ENCODE measurements at regions not wholly inside any gene's neighbourhood (a gene's known extent, or its start where the extent isn't known, plus 50 kb on each side); places are given as distances from the start of the nearest gene placed in this dataset.

DNA sequence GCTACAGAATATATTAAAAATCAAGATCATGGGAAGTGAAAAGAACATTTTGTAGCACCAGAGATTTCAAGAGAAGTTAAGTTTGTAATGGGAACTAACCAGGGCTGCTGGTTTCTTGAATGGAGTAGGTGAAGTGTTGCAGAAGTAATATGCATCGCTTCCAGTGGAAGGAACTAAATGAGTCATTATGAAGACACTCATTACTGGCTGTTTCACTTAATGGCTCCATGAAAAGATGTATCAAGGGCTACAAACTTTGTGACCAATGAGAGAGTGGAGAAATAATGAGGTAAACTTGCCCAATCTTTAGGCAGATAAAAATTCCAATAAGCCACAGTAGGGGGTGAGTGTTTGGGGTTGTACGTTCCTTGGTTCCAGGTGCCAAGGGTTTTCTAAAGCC, 380.4 kb upstream of the POU3F3 start:
- Histone ChIP-seq H3K36me3 (ENCODE audit: control insufficient read depth in 2 of 2, insufficient read depth in 2 of 2, low read length in 1 of 2) (no peaks in the 10 kb centered on the region), H3K27me3 (ENCODE audit: control insufficient read depth in 2 of 2, insufficient read depth in 1 of 2, low read length in 1 of 2) (no peaks in the 10 kb centered on the region), H3K9me3 (ENCODE audit: control insufficient read depth in 2 of 2, insufficient read depth in 1 of 2, low read length in 1 of 2) (no peaks in the 10 kb centered on the region), H3K4me3 (ENCODE audit: low read length in 2 of 2) (no peak overlapping the region), H3K4me1 (ENCODE audit: control insufficient read depth in 2 of 2, insufficient read depth in 2 of 2, low read length in 2 of 2) (no peaks in the 10 kb centered on the region), H3K27ac (ENCODE audit: low read depth in 1 of 2, low read length in 1 of 2) (no peak overlapping the region)
- 80% methylated on average over 2 of the region's 2 CpGs for WGBS
- no peak for DNase-seq (ENCODE audit: low read depth in 6 of 9, low spot score in 9 of 9)

DNA sequence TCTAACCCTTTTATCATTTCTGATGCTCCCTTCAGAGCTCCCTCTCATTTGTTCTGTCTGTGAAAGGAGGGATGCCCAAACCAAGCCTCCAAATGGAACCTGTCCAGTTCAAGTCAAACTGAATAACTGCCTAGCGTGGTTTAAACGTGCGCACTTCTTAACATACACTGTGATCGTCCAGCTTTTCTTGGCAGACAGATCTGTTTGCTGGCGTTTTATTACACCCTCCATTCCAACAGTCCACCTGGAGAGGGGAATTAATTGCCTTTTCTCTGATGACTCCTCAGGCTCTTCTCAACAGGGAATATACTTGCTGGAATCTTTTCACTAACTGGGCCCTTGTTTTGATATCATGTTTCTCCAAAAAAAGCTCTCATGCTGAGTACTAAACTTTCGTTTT, 379.2 kb upstream of the POU3F3 start:
- Histone ChIP-seq H3K27ac (ENCODE audit: low read depth in 1 of 2, low read length in 1 of 2) (no peak overlapping the region), H3K4me1 (ENCODE audit: control insufficient read depth in 2 of 2, insufficient read depth in 2 of 2, low read length in 2 of 2) (no peaks in the 10 kb centered on the region), H3K4me3 (ENCODE audit: low read length in 2 of 2) (no peak overlapping the region), H3K36me3 (ENCODE audit: control insufficient read depth in 2 of 2, insufficient read depth in 2 of 2, low read length in 1 of 2) (no peaks in the 10 kb centered on the region), H3K27me3 (ENCODE audit: control insufficient read depth in 2 of 2, insufficient read depth in 1 of 2, low read length in 1 of 2) (no peaks in the 10 kb centered on the region), H3K9me3 (ENCODE audit: control insufficient read depth in 2 of 2, insufficient read depth in 1 of 2, low read length in 1 of 2) (no peaks in the 10 kb centered on the region)
- no peak for DNase-seq (ENCODE audit: low read depth in 6 of 9, low spot score in 9 of 9)
- 96% methylated on average over 6 of the region's 6 CpGs for WGBS

DNA sequence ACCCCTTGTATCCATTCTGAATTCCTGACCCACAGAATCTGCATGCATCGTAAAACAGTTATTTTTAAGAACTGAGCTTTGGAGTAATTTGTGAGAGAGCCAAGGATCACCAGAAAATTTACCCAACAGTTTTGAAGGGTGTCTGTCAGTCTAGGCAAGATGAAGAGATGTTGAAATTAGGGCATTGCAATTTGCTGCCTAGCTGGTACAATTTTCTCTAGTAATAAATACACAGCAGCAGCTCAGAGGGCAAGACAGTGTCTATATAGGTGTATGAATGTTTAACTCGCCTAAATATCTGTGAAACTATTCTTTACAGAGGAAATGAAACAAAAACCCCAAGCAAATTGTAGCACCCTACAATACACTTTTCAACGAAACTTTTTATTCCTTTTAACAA, 377.8 kb upstream of the POU3F3 start:
- no peaks in the 10 kb centered on the region for H3K9me3 ChIP-seq (ENCODE audit: control insufficient read depth in 2 of 2, insufficient read depth in 1 of 2, low read length in 1 of 2)
- no peak overlapping the region for H3K27ac ChIP-seq (ENCODE audit: low read depth in 1 of 2, low read length in 1 of 2)
- WGBS: 95% methylated on average over 3 of the region's 3 CpGs
- H3K27me3 ChIP-seq (ENCODE audit: control insufficient read depth in 2 of 2, insufficient read depth in 1 of 2, low read length in 1 of 2): no peaks in the 10 kb centered on the region
- no peaks in the 10 kb centered on the region for H3K36me3 ChIP-seq (ENCODE audit: control insufficient read depth in 2 of 2, insufficient read depth in 2 of 2, low read length in 1 of 2)
- no peaks in the 10 kb centered on the region for H3K4me1 ChIP-seq (ENCODE audit: control insufficient read depth in 2 of 2, insufficient read depth in 2 of 2, low read length in 2 of 2)
- no peak overlapping the region for H3K4me3 ChIP-seq (ENCODE audit: low read length in 2 of 2)
- DNase-seq (ENCODE audit: low read depth in 6 of 9, low spot score in 9 of 9): no peak

DNA sequence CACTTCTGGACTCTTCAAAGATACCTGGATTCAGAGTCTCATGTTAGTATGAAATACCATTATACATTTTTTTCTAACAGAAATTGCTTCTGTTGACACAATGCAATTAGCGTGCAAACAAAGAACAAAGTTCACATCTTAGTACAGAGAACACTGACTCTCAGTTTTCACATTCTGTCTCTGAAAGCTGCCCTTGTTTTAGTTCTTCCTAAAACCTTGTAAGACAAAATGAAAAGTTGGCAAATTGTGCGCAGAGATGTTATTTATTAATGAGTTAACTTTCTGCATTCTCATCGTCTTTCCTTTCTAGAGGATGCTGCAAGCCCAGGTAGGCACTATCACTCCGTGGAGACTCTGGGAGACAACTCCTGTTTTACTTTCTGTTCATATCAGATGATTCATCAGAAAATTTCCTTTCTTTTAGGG, 377.3 kb upstream of the POU3F3 start:
- no peak overlapping the region for H3K27ac ChIP-seq (ENCODE audit: low read depth in 1 of 2, low read length in 1 of 2)
- no peaks in the 10 kb centered on the region for H3K9me3 ChIP-seq (ENCODE audit: control insufficient read depth in 2 of 2, insufficient read depth in 1 of 2, low read length in 1 of 2)
- no peak for DNase-seq (ENCODE audit: low read depth in 6 of 9, low spot score in 9 of 9)
- no peaks in the 10 kb centered on the region for H3K27me3 ChIP-seq (ENCODE audit: control insufficient read depth in 2 of 2, insufficient read depth in 1 of 2, low read length in 1 of 2)
- no peaks in the 10 kb centered on the region for H3K36me3 ChIP-seq (ENCODE audit: control insufficient read depth in 2 of 2, insufficient read depth in 2 of 2, low read length in 1 of 2)
- H3K4me3 ChIP-seq (ENCODE audit: low read length in 2 of 2): no peak overlapping the region
- H3K4me1 ChIP-seq (ENCODE audit: control insufficient read depth in 2 of 2, insufficient read depth in 2 of 2, low read length in 2 of 2): no peaks in the 10 kb centered on the region
- 95% methylated on average over 4 of the region's 4 CpGs for WGBS

DNA sequence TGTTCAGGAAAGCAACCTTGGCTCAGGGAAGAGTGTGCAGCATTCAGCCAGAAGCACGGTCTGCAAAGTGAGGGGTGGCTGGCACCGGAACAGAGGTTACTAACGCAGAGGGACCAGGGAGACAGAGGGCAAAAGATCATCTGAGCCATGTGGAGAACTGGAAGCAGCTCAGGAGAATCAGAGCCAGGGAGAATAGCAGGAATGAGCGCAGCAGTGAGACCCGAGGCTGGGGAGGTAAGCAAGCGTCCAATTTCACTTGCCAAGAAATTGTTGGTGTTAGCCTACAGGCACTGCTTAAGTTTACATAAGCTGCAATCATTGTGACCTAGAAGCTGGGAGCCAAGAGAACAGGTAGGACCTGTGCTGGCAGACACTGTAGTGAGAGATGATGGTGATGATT, 372.6 kb upstream of the POU3F3 start:
- H3K36me3 ChIP-seq (ENCODE audit: control insufficient read depth in 2 of 2, insufficient read depth in 2 of 2, low read length in 1 of 2): no peaks in the 10 kb centered on the region
- no peaks in the 10 kb centered on the region for H3K27me3 ChIP-seq (ENCODE audit: control insufficient read depth in 2 of 2, insufficient read depth in 1 of 2, low read length in 1 of 2)
- WGBS: 97% methylated on average over 6 of the region's 6 CpGs
- DNase-seq (ENCODE audit: low read depth in 6 of 9, low spot score in 9 of 9): no peak
- no peaks in the 10 kb centered on the region for H3K9me3 ChIP-seq (ENCODE audit: control insufficient read depth in 2 of 2, insufficient read depth in 1 of 2, low read length in 1 of 2)
- no peak overlapping the region for H3K4me3 ChIP-seq (ENCODE audit: low read length in 2 of 2)
- H3K4me1 ChIP-seq (ENCODE audit: control insufficient read depth in 2 of 2, insufficient read depth in 2 of 2, low read length in 2 of 2): no peaks in the 10 kb centered on the region
- no peak overlapping the region for H3K27ac ChIP-seq (ENCODE audit: low read depth in 1 of 2, low read length in 1 of 2)

DNA sequence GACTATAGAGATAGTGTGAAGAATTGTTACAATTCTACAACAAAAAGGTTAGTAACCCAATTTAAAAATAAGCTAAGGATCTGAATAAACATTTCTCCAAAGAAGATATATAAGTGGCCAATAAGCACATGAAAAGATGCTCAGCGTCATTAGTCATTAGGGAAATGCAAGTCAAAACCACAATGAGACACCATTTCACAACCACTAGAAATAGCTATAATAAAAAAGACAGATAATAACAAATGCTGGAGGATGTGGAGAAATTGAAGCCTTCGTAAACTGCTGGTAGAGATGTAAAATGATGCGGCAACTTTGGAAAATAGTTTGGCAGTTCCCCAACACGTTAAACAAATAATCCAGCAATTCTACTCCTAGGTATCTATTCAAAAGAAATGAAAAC, 366.5 kb upstream of the POU3F3 start:
- WGBS: 75% methylated on average over 4 of the region's 4 CpGs
- DNase-seq (ENCODE audit: low read depth in 6 of 9, low spot score in 9 of 9): no peak
- Histone ChIP-seq H3K4me1 (ENCODE audit: control insufficient read depth in 2 of 2, insufficient read depth in 2 of 2, low read length in 2 of 2) (no peaks in the 10 kb centered on the region), H3K36me3 (ENCODE audit: control insufficient read depth in 2 of 2, insufficient read depth in 2 of 2, low read length in 1 of 2) (no peaks in the 10 kb centered on the region), H3K9me3 (ENCODE audit: control insufficient read depth in 2 of 2, insufficient read depth in 1 of 2, low read length in 1 of 2) (no peaks in the 10 kb centered on the region), H3K27me3 (ENCODE audit: control insufficient read depth in 2 of 2, insufficient read depth in 1 of 2, low read length in 1 of 2) (no peaks in the 10 kb centered on the region), H3K27ac (ENCODE audit: low read depth in 1 of 2, low read length in 1 of 2) (no peak overlapping the region), H3K4me3 (ENCODE audit: low read length in 2 of 2) (no peak overlapping the region)

DNA sequence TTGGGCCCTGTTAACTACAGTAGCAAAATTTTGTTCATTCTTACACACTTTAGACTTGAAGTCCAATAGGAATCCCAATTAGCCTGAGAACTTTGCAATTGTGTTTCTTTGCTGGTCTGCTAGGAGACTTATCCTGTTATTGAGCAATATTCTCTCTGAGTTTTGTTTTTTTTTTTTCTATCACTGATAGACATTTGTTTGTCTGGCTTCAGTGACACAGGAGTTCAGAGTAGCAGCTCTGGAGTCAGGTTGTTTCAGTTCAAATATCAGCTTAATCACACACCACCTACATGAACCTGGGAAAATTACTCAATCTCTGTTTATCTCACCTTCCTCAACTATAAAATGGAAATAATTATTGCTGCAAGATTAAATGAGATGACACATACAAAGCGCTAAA, 360.2 kb upstream of the POU3F3 start:
- H3K27ac ChIP-seq (ENCODE audit: low read depth in 1 of 2, low read length in 1 of 2): no peak overlapping the region
- 99% methylated on average over 1 of the region's 1 CpG for WGBS
- H3K9me3 ChIP-seq (ENCODE audit: control insufficient read depth in 2 of 2, insufficient read depth in 1 of 2, low read length in 1 of 2): no peaks in the 10 kb centered on the region
- no peak overlapping the region for H3K4me3 ChIP-seq (ENCODE audit: low read length in 2 of 2)
- H3K4me1 ChIP-seq (ENCODE audit: control insufficient read depth in 2 of 2, insufficient read depth in 2 of 2, low read length in 2 of 2): no peaks in the 10 kb centered on the region
- no peaks in the 10 kb centered on the region for H3K36me3 ChIP-seq (ENCODE audit: control insufficient read depth in 2 of 2, insufficient read depth in 2 of 2, low read length in 1 of 2)
- H3K27me3 ChIP-seq (ENCODE audit: control insufficient read depth in 2 of 2, insufficient read depth in 1 of 2, low read length in 1 of 2): no peaks in the 10 kb centered on the region
- DNase-seq (ENCODE audit: low read depth in 6 of 9, low spot score in 9 of 9): no peak

DNA sequence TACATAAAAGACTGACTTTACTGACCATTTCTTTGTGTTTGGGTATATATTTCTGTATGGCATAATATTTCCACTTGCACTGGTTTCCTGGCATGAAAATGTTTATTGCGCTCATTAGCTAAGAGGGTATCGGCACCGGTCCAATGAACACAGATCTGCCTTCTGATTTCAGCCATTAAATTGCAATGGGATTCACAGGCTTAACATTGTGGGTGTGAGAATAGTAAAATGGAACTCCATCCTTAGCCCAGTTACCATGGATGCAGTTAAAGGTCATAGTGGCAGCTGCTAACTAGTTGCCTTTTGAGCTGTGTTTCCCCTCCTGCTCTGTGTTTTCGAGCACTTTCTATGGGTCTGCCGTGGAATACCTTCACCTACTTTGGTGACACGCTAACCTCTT, 352.6 kb upstream of the POU3F3 start:
- H3K27ac ChIP-seq (ENCODE audit: low read depth in 1 of 2, low read length in 1 of 2): no peak overlapping the region
- H3K4me3 ChIP-seq (ENCODE audit: low read length in 2 of 2): no peak overlapping the region
- no peaks in the 10 kb centered on the region for H3K9me3 ChIP-seq (ENCODE audit: control insufficient read depth in 2 of 2, insufficient read depth in 1 of 2, low read length in 1 of 2)
- H3K4me1 ChIP-seq (ENCODE audit: control insufficient read depth in 2 of 2, insufficient read depth in 2 of 2, low read length in 2 of 2): no peaks in the 10 kb centered on the region
- no peaks in the 10 kb centered on the region for H3K27me3 ChIP-seq (ENCODE audit: control insufficient read depth in 2 of 2, insufficient read depth in 1 of 2, low read length in 1 of 2)
- 98% methylated on average over 6 of the region's 6 CpGs for WGBS
- H3K36me3 ChIP-seq (ENCODE audit: control insufficient read depth in 2 of 2, insufficient read depth in 2 of 2, low read length in 1 of 2): no peaks in the 10 kb centered on the region
- no peak for DNase-seq (ENCODE audit: low read depth in 6 of 9, low spot score in 9 of 9)

DNA sequence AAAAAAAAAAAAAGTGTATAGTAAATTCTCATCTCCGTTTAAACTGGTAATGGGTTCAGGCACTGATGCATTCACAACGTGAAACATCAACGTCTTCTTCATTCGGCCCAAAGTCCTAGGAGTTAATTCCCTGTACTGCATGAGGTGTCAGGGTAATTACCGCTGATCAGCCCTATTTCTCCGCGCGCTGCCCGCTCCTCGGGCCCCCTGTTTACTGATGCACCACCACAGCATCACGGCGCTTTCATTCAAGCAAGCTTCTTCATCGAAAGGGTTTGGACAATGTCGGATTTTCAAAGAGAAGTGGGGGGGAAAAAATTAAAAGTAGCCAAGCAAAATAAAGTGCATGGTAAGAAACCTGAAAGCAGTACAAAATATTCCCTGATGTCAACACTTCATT, 352.0 kb upstream of the POU3F3 start:
- Histone ChIP-seq H3K9me3 (ENCODE audit: control insufficient read depth in 2 of 2, insufficient read depth in 1 of 2, low read length in 1 of 2) (no peaks in the 10 kb centered on the region), H3K27me3 (ENCODE audit: control insufficient read depth in 2 of 2, insufficient read depth in 1 of 2, low read length in 1 of 2) (no peaks in the 10 kb centered on the region), H3K4me3 (ENCODE audit: low read length in 2 of 2) (no peak overlapping the region), H3K36me3 (ENCODE audit: control insufficient read depth in 2 of 2, insufficient read depth in 2 of 2, low read length in 1 of 2) (no peaks in the 10 kb centered on the region), H3K27ac (ENCODE audit: low read depth in 1 of 2, low read length in 1 of 2) (no peak overlapping the region), H3K4me1 (ENCODE audit: control insufficient read depth in 2 of 2, insufficient read depth in 2 of 2, low read length in 2 of 2) (no peaks in the 10 kb centered on the region)
- no peak for DNase-seq (ENCODE audit: low read depth in 6 of 9, low spot score in 9 of 9)
- WGBS: 97% methylated on average over 14 of the region's 14 CpGs

DNA sequence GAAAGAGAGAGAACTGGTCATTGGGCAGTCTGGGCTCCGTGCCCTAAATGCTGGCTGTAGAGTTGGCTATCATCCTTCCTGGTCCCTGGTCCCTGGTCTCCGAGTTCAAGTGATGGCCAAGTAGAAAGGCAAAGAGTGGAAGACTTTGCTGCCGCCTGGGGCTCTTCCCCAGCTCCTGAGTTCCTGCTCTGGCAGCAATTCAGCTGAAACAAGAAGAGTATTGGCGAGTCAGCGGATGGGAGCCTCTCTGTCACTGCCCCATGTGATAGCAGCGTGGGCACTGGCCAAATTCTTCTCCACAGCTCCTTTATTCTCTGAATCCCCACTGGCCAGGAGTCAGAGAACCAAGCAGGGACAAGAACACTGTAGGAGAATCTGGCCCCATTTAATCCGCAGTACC, 351.0 kb upstream of the POU3F3 start:
- 92% methylated on average over 7 of the region's 7 CpGs for WGBS
- no peaks in the 10 kb centered on the region for H3K27me3 ChIP-seq (ENCODE audit: control insufficient read depth in 2 of 2, insufficient read depth in 1 of 2, low read length in 1 of 2)
- H3K9me3 ChIP-seq (ENCODE audit: control insufficient read depth in 2 of 2, insufficient read depth in 1 of 2, low read length in 1 of 2): no peaks in the 10 kb centered on the region
- no peak overlapping the region for H3K27ac ChIP-seq (ENCODE audit: low read depth in 1 of 2, low read length in 1 of 2)
- H3K4me3 ChIP-seq (ENCODE audit: low read length in 2 of 2): no peak overlapping the region
- DNase-seq (ENCODE audit: low read depth in 6 of 9, low spot score in 9 of 9): no peak
- no peaks in the 10 kb centered on the region for H3K36me3 ChIP-seq (ENCODE audit: control insufficient read depth in 2 of 2, insufficient read depth in 2 of 2, low read length in 1 of 2)
- no peaks in the 10 kb centered on the region for H3K4me1 ChIP-seq (ENCODE audit: control insufficient read depth in 2 of 2, insufficient read depth in 2 of 2, low read length in 2 of 2)
